Astrocyte of the hippocampus (primary cell): ENCODE measurements at regions not wholly inside any gene's neighbourhood (a gene's known extent, or its start where the extent isn't known, plus 50 kb on each side); places are given as distances from the start of the nearest gene placed in this dataset.

Source experiments
- DNase-seq: peaks from one replicate; pipeline ENCODE4 v3.0.0; 2011; ENCODE audit warnings: low read depth, low spot score

DNA sequence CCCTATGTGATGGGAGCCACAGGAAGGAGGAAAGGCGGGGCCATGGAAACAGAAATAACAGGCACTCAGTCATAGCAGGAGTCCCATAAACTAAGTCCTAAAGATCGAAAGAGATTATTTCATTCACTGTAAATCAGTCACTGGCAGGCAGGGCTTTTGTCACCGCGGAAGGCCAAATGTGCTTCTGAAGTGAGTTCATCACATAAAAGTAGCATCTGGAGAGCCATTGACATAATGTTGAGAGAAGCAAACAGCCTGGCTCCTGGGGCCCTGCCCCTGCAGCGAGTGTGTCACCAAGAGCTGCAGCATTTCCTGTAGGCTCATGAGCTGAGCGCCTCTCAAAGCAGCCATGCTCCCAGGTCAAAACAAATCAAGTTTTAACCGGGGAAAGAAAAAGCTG is 476.2 kb downstream of the HAPSTR1 start:
- DNase-seq: no peak

DNA sequence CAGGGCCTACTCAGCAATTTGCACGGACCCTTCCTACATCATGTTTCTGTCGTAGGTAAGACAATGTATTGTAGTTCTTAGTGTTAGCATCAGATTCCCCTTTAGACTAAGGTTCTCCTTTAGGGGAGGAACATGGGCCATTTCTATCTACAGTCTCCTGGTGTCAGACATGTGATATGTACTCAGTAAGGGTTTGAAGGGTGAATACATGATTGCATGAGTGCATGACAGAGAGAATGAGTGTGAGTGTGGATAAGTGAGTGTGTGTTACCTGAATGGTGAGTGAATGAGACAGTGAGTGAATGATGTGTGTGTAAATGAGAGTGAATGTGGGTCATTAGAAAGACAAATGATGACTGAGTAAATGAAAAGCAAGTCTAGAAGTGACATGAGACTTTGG is 476.8 kb downstream of the HAPSTR1 start:
- DNase-seq: no peak

- DNase-seq: no peak
Measured at GRCh38 chr16:9570521-9570920, 479.1 kb downstream of the HAPSTR1 start.

GRCh38 chr16:9578459-9578858 is 487.0 kb downstream of the HAPSTR1 start:
- DNase-seq: no peak

GRCh38 chr16:9580025-9580424 is 488.6 kb downstream of the HAPSTR1 start:
- DNase-seq: no peak

DNA sequence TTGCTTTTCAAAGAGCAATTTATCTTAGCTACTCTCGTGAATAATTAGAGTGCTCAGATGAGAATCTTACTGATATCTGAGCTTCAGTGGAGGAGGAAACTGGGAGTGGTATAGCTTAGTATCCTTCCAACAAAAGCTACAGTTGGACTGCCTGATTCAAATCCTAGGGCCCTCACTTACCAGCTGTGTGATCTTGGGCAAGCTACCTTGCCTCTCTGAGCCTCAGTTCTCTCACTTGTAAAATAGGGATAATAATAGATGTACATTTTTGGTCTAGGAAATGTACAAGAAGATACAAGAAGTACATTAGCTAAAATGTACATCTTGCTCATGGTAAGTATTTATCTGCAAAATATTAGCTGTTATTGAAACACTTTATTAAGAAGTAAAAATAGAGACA is 502.0 kb downstream of the HAPSTR1 start:
- DNase-seq: no peak

GRCh38 chr16:9594047-9594446 is 502.6 kb downstream of the HAPSTR1 start:
- DNase-seq: no peak

- DNase-seq: no peak
Measured at GRCh38 chr16:9594946-9595345, 503.5 kb downstream of the HAPSTR1 start.

- no peak for DNase-seq
Measured at GRCh38 chr16:9595393-9595792, 503.9 kb downstream of the HAPSTR1 start.

- DNase-seq: no peak
Measured at GRCh38 chr16:9596788-9597187, 505.3 kb downstream of the HAPSTR1 start.

DNA sequence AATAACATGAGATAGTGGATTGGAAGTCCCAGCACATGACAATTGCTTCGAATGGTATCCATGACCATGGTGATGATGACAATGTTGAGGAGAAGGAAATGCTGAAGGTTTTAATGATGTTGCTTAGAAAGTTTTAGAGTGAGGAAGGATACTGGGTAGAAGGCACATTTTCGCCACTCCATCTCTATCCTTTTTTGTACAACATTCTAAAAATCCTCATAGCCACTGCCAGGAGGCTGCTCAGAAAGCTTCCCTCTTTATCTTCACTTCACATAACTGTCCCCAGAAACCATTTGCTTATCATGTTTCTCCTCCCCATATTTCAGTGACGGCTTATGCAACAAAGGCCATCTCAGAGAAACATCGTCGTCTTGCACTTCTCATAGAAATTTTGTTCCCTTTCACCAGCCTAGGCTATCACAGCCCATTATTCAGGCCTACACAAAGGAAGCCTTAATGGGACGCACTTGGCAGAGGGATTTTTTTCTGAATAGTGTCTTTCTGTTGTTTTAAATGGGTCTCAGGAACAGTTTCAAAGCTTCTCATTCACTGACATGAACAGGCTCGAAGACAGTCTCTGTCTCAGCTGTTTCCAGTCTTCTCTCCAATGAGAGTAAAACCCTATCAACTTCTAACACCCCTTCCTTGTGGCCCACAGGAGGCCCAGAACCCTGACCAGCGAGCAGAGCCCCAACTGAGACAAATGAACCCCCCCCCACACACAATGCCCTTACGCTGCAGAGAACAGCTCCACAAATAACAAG is 506.7 kb downstream of the HAPSTR1 start:
- DNase-seq: no peak

DNA sequence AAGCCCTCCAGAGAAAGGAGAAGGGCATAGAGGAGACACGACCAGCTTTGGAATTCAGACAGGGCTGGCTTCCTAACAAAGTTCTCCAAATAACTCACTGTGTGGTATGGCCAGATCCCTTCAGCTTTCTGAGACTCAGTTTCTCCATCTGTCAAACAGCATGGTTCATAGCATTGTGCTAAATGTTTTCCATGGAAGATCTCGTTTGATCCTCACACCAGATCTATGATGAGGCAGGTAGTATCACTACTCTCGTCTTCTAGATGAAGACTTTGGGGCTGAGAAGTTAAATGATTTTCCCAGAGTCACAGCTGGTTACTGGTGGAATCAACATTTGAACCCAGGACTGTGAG is 507.3 kb downstream of the HAPSTR1 start:
- DNase-seq: no peak

GRCh38 chr16:9599415-9600120 is 508.1 kb downstream of the HAPSTR1 start:
- no peak for DNase-seq

DNA sequence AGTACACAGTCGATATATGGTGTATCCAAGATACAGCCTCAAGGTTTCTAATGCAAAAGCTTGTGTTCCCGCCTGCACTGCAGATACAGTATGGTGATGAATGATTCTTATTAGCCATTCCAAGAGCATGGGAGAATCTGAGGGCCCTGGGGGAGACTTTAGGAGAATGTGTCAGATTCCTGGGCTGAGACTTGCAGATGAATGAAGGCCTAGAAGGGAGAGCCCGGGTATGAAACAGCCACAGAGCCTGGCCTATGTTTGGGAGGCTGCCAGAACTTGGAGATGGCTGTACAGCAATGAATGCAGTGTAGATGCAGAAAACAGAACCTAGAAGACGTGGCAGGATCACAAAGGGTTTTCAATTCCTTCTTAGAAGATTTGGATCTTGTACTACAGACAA is 510.7 kb downstream of the HAPSTR1 start:
- peak; percentile 24 for DNase-seq

- DNase-seq: no peak
Measured at GRCh38 chr16:9603316-9603715, 511.9 kb downstream of the HAPSTR1 start.

DNA sequence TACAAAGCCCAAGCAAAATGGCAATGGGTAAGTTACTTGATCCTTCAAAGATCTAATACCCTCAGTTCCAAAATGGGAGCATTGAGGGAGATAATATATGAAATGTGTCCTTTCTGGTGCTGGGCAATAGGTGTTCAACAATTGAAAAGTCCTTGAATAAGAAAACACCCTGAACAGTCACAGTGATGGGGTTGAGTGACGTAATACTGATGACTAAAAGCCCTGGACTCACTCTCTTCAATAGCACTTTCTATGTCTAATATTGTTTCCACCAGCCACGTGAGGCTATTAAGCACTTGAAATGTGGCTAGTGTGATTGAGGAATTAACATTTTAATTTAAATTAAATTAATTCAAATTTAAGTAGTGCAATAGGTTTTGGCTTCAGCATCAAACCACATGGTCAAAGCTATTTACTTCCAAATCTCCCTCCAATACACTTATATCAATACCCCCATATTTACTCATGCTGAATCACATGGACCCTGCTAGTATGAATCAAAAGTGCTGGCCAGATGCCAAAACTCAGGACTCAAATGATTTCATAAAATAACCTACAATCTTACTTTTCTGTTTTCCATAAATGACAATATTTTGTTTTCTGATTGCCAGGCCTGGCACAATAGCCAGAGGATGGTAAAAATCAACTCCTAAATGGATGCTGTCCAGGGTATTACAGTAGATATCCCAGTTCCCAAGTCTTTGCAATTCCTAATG is 516.2 kb downstream of the HAPSTR1 start:
- no peak for DNase-seq

GRCh38 chr16:9610727-9611126 is 519.3 kb downstream of the HAPSTR1 start:
- no peak for DNase-seq

DNA sequence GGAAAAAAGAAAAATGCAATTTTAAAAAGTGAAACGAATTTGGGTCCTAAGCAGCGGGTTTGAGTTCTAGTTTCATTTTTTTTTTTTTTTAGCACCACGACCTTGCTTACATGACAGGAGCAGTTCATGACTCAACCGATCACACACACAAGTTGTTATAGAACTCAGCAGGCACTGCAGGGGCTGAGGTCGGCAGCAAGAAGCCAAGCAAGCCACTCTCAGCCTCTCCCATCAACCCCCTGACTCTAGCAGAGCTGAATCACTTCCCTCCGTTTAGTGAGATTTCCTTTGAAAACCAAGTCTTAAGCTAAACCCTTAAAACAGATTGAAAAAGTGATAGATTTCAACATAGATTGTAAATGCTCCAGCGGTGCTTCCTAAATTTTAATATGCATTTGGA is 520.8 kb downstream of the HAPSTR1 start:
- peak; percentile 13 for DNase-seq

- DNase-seq: no peak
Measured at GRCh38 chr16:9614389-9614788, 522.9 kb downstream of the HAPSTR1 start.

GRCh38 chr16:9622268-9622667 is 530.8 kb downstream of the HAPSTR1 start:
- peak; percentile 3 for DNase-seq

DNA sequence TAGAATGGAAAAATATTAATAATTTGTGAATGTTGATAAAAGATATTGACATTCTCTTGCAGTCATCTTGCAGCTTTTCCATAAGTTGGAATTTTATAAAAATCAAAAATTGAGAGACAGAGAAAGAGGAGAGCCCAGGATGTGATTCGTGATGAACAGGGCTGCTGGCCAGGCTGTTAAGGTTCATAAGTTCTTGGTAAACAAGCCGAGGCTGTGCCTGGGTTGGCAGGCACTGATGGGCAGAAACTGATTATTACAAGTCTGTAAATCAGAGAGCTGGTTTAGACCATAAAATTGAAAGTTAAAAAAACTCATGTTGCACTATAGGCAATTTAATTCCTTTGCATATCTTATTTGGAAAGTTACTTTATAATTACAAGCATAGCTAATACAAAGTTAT is 533.7 kb downstream of the HAPSTR1 start:
- DNase-seq: no peak

GRCh38 chr16:9627427-9627826 is 536.0 kb downstream of the HAPSTR1 start:
- DNase-seq: no peak

GRCh38 chr16:9630119-9630518 is 538.7 kb downstream of the HAPSTR1 start:
- no peak for DNase-seq
